HG03108 (cell line): ENCODE measurements at regions not wholly inside any gene's neighbourhood (a gene's known extent, or its start where the extent isn't known, plus 50 kb on each side); places are given as distances from the start of the nearest gene placed in this dataset.

Experiments used
- ATAC-seq: cut with Tn5 transposase; IDR thresholded peaks from one replicate; pipeline ENCODE4 v1.9.1; 2021; ENCODE audit warnings: moderate library complexity; ENCODE audit not compliant: unreplicated experiment

DNA sequence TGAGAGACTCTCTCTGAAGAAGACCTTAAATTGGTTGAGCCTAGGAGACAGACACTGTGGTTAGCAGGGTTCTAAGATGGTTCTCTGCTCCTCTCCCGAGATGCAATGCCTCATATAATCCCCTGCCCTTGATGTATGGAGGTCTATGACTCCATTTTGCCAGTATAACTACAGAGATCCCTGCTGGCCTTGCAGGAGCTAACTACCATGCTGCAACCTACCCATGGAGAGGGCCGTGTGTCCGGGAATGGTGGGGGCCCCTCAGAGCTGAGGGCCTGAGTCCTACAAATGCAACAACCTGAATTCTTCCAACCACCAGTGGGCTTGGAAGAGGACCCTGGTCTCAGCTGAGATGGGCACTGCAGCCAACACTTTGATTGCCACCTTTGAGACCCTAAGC is 388.0 kb downstream of the SETD4 start:
- ATAC-seq, result no peak

DNA sequence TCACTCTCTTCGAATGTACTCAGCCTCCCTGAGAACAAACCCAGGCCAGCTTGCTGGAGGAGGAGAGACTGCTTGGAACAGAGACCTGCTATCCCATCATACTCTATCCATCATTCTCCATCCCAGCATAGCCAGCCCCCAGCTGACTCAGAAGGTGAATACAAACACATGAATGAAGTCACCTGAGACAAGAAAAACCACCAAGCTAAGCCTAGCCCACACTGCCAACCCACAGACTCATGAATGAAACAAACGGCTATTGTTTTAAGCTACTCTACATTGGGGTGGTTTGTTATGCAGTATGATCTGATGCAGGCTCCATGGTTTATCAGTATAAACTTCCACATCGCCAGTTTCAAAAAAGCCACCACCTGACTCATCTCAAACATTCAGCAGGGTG is 395.6 kb downstream of the SETD4 start:
- no peak for ATAC-seq

DNA sequence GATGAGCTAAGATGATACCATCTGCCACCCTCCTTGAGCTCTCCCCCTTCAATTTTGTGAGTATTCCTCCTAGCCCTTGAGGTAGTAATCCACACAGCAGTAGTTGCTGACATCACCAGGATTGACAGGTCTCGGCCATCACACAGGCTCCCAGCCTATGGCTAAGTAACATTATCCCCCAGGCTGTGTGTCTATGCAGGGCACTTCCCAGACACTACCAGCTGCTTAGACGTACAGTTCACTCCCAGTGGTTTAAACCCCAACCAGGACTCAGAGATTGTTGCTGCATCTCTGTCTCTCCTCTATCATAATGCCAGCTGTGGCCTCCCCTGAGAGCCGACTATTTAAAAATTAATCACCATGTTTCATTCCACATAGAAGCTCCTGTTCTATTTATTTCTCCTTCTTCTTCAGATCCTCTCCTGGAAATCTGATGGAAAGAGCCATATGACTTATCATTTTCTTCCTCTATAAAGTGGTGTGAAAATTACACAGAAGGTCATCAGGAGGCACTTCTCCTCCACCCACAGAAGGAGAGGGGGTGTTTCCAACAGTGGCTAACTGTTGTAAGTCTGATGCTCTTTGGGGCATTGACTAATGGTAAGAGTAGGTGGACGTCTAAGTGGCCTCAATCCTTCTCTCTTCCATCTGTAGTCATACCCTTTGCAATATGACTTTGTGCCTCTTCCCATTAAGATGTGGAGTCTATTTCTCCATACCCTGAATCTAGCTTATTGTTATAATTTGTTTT is 396.3 kb downstream of the SETD4 start:
- ATAC-seq, result no peak

DNA sequence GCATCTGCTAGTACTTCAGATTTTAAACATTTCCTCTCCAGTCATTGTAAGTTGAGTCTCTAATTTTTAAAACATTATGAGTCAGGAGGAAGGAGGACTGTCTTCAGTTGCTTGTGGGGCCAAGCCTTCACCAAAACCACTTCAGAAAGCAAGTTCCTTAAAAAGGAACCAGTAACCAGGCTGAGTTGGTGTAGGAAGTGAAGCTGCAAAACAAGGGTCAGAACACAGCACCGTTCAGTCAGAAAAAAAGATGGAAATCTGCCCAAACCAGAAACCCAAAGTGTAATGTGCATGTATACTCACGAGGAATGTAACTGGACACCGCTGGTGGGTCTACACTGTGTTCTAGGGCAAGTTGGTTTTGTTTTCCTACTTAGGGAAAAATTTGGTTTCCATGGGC is 402.1 kb downstream of the SETD4 start:
- ATAC-seq, result no peak

DNA sequence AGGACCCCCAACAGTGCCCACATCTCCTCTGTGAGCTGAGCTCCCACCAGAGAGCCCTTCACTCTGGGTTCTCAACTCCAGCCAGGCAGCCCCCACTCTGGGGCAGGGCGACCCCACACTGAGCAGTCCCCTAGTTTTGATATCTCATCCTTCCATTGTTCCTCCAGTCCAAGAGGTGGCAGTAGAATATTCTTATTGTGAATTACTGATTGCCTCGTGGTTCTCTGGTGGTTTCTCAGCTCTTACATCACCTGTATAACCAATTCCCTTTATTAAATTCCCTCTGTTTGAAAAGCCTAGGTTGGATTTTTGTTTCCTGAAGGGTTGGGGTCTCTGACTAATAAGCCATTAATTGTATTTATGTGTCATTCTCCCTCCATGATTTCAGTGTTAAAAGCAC is 407.5 kb downstream of the SETD4 start:
- no peak for ATAC-seq

DNA sequence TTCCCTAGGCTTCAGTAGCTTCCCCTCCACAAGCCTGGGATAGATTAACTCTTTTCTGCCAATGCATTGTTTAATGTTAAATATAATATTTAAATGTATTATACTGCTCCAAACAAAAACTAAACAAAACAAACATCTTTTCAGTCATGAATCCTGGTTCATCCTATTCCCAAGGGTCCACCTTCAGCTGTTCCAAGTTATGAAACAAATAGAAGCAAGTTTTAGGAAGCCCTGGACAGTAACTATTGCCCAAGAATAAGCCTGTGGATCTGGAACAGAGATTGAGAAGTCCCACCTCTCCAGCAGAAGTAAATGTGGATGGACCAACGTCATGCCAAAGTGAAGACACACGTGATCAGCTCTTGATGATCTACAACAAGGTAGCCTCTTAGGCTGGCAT is 408.1 kb downstream of the SETD4 start:
- ATAC-seq, result no peak

DNA sequence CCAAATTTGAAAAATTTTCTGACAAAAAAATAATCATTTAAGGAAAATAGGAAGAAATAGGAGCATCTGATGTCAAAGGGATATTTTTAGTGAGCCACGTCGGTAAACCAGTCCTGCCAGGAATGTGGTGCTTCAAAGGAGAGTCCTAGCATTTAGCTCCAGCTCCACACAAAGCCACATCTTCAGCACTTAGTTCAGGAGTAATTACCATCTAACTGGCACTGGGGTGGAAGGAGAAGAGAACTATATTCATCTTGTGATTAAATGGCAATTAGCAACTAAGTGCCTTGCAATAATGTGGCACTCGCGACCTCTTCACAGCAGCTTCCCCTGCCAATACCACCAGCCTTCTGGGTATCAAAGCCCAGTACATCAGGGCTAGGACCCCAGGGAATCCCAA is 409.1 kb downstream of the SETD4 start:
- ATAC-seq, result no peak

DNA sequence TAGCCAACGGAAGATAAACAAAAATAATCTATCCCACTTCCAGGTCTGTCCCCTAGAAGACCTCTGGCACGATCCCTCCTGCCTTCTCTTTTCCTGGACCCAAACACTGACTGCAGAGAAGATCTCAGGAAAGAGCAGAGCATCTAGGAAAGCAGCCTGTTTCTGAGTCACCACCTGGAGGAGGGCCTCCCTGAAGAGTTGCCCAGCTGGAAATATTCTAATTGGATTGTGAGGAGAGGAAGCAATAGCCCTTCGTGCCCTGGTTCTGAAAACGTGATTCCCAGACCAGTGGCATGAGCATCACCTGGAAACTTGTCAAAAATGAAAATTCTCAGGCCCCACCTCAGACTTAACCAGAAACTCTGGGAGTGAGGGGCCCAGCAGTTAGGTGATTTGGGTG is 411.1 kb downstream of the SETD4 start:
- ATAC-seq, result no peak

DNA sequence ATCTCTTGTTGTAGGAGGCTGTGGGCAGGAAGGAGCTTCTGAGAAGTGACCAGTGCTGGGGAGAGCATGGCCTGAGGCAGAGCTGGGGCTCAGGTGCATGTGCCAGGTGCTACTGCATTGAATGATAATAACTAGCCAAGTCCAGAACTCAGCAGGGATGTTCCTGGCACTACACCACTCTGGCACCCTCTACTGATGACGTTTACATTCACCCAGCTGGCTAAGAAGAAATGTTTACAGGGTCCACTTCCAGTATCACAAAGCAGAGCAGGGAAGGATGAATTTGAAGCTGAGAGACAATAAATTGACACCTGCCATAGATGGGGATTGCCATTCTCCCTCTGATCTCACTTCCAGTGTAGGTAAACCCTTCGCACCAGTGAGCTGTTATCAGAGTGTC is 411.8 kb downstream of the SETD4 start:
- ATAC-seq, result no peak

DNA sequence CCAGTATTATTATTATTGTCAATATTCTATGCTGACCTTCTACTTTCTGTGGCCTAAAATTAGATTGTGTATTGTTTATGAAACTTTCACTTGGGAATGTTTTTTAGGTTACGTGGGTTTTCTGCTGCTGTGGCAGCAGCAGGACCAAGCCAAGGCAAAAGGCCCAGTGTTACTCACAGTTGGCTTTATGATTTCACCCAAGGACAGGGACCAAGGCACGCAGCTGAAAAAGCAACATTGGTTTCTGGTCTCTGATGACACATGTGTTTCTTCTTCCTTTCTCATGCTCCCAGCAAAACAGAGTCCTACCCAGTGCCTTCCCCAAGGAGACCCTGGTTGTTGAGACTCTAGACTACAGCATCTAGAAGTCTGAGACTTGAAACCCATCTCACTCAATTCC is 413.7 kb downstream of the SETD4 start:
- no peak for ATAC-seq

DNA sequence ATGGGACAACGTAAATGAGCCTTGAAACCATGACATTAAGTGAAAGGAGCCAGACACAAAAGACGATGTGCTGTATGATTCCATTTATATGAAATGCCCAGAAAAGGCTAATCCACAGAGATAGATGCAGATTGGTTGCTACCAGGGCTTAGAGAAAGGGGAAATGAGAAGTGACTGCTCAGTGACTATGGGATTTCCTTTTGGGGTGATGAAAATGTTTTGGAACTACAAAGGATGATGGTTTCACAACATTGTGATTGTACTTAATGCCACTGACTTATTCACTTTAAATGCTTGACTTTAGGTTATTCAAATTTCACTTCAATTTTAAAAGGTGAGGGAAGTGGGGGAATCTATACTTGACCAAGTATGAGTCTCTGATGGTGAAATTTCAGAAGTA is 414.3 kb downstream of the SETD4 start:
- no peak for ATAC-seq

DNA sequence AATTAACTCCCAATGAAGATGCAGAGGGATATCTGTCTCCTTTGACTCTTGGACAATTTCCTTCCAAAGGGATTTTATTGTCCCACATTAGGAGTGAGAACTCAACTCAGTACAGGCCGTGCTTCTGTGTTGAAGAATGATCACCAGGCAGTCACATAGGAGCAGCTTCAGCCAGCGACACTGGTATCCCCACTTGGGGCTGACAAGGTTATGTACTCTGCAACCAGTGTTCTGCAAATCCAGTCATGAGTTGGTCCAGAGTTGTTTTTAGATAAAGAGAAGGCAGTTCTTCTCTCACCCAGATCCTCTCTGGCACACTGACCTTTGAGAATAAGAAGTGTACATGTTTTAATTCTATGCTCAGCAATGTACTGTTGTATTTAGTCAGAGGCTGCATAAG is 415.8 kb downstream of the SETD4 start:
- ATAC-seq, result no peak

DNA sequence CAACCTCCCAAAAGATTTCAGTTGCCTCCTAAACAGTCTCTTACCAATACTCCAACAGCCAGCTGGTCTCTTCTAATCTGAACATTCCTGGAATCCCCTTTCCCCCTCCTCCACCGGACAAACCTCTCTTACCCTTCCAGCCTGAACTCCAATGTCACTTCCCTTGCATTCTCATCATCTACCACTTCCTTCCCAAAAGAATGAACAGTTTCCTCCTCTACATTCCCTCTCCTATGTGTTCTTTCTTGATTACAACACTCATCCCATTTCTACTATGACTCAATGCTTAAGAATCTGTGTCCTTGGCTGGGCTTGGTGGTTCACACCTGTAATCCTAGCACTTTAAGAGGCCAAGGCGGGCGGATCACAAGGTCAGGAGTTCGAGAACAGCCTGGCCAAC is 417.1 kb downstream of the SETD4 start:
- ATAC-seq, result no peak

DNA sequence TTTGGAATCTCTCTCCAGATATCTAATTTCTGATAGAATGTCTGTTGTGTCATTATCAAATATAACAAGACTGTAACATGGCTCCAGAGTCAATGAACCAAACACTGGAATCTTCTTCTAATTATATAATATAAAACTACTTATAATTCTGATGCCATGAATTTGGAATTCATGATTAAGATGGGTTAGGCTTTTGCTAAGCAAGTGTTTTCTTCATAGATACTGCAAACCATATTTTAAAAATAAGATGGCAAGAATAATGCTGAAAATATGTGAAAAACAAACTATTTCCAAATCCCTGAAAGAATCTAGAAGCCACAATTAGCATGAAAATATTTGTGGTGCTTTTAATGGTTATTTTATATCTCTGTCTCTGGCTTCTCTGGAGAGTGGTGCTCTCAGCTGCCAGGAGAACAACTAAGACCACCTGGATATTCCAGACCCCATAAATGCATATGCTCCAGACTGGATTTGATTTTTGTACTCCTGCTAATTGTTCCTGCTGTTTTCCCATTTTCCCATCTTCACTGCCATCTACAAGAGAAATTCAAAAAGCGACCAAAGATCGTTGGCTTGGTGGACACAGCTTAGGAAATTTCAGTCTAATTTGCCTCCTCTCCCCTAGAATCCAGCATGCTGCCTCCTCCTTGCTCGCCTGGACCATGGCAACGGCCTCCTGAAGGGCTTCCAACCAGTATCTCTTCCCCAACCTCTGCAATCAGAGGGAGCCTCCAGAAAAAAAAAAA is 418.9 kb downstream of the SETD4 start:
- no peak for ATAC-seq

DNA sequence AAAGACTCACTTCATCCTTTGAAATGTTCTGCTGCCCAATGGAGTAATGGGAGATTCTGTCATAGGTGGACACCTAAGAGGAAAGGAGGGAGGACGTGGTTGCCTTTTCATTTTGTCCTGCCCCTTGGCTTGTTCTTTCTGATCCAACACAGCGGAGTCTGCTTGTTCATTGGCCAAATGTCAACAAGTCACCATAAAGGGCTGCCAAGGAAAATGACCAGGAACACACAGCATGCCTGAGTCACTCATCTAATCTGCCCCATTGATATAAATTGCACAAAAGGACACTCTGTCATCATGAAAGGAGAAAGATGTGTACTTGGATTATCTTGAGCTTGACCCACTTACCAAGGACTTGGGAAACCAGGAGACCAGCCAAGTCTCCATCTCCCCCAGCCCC is 422.9 kb downstream of the SETD4 start:
- ATAC-seq, result no peak

DNA sequence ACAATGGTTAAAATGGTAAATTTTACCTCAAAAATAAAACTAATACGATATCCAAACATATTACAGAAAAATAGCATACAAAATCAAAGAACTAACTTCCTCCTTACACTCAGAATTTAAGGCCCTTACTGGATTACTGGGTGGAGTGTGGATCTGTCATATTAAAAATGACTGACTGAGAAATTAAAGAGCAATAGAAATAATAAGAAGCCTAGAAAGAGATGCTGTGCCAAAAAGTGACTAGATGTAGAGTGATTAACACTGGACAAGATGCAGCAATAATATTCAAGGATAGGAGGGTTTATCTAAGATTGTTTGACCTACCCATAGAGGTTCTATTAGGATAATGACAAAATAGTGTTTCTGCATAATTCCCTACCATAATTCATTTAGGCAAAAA is 424.3 kb downstream of the SETD4 start:
- ATAC-seq, result no peak

DNA sequence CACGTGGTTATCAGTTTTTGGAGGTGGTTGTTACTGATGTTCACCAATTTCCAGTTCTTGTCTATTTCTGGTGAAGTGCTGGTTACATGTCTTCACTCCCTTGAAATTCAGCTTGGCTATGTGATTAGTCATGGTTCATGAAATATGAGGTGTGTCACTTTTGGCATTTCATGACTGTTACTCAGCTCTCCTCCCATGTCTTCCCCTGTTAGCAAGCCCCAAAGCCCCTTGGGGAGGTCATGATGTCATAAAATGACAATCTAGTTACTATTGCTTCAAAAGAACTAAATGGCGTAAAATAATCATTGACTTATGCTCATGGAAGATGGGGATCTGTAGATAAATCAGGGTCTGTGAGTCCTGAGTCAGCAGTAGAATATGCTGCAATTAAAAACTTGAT is 425.1 kb downstream of the SETD4 start:
- ATAC-seq, result no peak

DNA sequence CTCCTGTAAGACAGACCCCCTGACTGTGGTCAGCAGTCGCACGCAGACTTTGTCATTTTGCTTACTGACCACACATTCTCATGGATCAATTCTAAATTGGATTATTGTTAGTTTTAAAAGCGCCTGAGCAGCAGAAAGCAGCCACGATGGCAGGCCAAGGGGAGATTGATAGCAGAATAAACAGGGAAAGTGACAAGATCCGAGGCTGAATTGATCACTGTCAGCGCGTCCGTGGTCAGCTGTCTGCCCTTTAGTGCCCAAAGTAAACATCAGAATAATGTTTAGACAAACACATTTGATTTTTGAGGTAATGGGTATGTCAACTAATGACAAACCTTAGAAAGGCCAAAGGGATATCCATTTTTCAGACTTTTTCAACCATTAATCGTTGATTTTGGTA is 426.8 kb downstream of the SETD4 start:
- no peak for ATAC-seq

DNA sequence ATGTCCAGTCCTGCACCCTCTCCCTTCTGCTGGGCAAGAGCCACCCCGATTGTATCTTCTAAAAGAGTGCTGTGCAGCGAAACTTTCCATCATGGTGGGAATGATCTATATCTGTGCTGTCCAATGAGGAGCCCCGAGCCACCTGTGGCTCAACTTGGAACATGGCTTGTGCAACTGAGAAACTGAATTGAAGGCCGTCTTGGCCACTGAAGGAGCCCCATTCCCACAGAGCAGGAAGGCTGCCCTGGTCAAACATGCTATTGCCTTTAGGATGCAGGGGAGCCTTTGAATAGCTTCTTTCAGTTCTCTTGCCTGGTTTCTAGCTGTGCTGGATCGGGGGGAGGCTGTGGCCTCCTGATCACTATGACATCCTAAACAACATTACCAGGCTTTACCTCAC is 427.6 kb downstream of the SETD4 start:
- no peak for ATAC-seq

DNA sequence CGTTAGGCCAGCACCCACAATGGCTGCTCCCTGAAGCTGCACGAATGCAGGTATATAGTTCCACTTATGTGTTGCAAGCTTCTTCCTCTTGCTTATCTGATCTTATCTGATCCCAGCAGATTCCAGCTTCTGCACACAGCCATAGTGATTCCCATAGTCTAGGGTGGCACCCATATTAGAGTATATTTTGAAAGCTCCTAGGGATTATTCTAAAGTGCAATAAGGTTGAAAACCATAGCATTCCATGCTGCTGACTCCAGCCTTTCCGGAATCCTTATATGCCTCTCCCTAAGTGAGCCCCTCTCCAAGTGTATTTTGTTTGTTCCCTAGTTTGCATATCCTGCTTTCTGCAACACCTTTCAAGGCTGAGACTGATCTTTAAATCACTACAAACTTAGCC is 432.0 kb downstream of the SETD4 start:
- no peak for ATAC-seq

DNA sequence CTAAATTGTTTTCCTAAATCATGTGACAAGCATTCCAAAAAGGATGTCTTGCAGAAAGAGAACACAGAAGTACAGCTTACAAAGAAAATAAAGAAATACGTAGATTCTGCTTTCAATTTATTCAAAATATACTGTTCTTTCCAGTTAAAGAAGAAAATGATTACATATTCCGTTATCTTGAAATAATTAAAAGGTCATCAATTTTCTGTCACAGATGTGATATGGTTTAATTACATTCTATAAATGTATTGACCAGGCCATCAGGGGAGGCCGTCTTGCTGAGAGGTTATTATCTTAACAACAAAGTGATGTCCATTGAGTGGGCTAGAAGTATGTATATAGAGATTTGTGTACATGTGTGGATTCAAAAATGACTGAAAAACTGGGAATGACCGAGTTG is 432.9 kb downstream of the SETD4 start:
- ATAC-seq, result no peak

DNA sequence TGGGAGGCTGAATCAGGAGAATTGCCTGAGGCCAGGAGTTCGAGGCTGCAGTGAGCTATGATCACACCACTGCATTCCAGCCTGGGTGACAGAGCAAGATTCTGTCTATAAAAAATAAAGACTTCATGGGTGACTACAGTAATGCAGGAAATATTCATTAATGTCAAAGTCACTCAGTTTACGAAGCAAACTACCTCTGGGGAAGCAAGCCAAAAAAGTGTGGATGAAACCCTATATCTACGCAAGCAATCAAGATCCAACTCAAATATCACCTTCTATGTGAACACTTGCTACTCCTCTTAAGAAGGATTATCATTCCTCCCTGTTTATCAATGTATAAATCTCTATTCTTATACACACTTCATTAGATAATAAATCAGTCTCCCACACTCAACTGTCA is 434.8 kb downstream of the SETD4 start:
- no peak for ATAC-seq

DNA sequence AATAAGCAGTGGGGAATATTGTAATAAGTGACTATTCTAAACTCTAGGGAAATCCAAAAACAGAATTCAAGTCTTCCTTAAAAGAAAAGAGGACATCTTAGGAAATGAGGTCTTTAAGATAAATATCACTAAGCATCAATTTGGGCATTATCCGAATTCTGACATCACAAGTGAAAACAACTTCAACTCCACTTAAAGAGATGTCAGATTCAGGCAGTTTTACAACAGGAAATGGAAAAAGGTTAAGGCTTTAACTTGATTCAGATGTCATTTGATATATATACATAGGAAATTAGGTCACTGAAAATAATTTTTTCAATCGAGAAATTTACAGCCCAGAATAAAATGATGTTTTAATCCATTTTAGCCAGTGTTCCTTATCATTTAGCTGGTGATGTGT is 435.4 kb downstream of the SETD4 start:
- ATAC-seq, result no peak
